SKM-1 treated with dmso at 0.1 percent for 144 hours (cell line): ENCODE measurements at regions not wholly inside any gene's neighbourhood (a gene's known extent, or its start where the extent isn't known, plus 50 kb on each side); places are given as distances from the start of the nearest gene placed in this dataset.
"Not testable (repeated sequence)": the region's sequence is repeated elsewhere in the genome, so short reads cannot be mapped to it uniquely, and the experiment has no call there.

Experiments used
- DNase-seq: peaks from one replicate; lab custom pipeline; 2025; ENCODE audit not compliant: unreplicated experiment; lab: John Stamatoyannopoulos, UW

GRCh38 chr2:235216901-235217300 is 265.1 kb downstream of the SH3BP4 start:
- DNase-seq: no peak

GRCh38 chr2:235217846-235218245 is 266.0 kb downstream of the SH3BP4 start:
- no peak for DNase-seq

DNA sequence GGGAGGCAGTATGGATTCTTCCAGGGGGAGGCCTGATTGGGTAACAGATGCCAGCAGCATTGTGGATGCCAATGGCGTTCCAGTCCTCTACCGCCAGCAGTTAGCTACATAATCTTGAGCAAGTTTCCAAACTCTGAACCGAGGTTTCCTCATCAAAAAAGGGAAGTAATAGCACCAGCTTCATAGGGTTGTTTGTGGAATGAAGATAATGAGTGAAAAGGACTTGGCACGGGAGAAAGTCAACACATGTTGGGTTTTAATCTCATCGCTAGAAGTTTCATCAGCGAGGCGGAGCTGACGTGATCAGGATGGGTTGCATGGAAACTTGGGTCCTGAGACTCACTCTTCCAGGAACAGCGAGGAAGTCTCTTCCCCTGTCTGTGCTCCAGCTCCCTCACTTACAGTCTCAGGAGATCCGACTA is 266.7 kb downstream of the SH3BP4 start:
- peak; percentile 43 for DNase-seq

DNA sequence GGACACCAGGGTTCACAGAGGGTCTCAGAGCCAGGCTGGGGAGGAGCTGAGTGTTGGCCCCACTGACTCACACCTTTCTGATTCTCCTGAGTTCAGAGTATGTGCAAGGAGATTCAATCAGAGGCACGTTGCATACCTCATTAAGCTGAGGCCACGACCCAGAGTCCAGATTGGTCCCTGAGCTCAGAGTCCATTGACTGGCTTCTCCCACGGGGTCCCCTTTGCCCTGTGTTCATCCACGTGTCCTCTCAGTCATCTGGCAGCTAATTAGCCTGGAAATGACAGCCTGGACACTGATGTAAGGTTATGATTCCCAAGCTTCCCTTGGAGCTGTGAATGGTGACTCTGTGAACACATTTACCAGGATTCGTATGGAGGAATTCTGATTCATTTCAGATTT is 267.2 kb downstream of the SH3BP4 start:
- no peak for DNase-seq

- DNase-seq: no peak
These were observed 268.5 kb downstream of the SH3BP4 start for GRCh38 chr2:235220331-235220730.

DNA sequence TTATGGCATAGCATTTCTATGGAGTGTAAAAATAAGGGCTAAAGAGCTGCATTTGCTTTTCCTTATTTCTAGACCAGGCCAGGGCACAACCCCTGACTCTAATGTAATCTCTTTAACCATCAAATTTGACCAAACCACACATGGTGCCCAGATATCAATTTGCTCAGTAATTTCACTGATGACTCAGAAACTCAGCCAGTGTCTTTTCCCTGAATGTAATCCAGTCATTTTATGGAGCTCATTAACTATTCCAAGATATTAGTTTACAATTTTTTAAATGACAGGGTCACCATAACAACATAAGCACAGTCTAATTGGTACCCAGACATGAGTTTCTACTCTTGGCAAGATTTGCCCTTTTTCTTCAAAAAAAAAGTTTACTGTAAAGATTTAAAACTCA is 270.8 kb upstream of the AGAP1 start:
- DNase-seq: no peak

- no peak for DNase-seq
These were observed 269.4 kb upstream of the AGAP1 start for GRCh38 chr2:235224410-235224809.

- DNase-seq: no peak
These were observed 268.6 kb upstream of the AGAP1 start for GRCh38 chr2:235225261-235225660.

GRCh38 chr2:235227590-235227989 is 266.3 kb upstream of the AGAP1 start:
- no peak for DNase-seq

DNA sequence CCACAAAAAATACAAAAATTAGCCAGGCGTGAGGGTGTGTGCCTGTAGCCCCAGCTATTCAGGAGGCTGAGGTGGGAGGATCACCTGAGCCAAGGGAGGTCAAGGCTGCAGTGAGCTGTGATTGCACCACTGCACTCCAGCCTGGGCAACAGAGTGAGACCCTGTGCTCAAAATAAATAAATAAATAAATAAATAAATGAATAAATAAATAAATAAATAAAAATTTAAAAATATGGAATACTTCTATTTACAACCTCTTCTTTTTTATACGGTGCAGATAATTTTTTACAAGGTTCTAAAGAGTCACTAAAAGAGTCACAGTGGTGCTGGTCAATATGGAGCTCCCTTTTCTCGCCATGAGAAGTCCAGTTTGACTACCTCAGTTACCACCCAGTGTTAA is 265.4 kb upstream of the AGAP1 start:
- not testable (repeated sequence) for DNase-seq

DNA sequence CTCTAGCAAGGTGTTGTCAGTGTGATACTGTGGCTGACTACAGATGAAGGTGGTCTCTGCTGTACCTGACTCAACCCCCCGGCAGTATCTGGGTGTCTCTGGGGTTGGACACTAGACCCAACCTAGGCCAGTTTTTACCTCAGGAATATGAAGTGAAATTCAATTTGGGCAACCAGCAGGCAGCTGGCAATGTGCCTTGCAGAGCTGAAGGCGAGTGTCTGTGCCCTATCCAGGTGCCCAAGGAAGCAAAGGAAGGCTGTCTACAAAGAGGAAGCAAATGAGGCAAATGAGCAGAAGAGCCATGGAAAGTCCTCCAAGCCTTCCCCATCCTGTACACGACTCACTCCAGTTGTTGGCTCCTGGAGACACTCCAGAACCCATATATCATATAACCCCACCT is 264.6 kb upstream of the AGAP1 start:
- no peak for DNase-seq

- DNase-seq: no peak
These were observed 262.8 kb upstream of the AGAP1 start for GRCh38 chr2:235230821-235231601.

DNA sequence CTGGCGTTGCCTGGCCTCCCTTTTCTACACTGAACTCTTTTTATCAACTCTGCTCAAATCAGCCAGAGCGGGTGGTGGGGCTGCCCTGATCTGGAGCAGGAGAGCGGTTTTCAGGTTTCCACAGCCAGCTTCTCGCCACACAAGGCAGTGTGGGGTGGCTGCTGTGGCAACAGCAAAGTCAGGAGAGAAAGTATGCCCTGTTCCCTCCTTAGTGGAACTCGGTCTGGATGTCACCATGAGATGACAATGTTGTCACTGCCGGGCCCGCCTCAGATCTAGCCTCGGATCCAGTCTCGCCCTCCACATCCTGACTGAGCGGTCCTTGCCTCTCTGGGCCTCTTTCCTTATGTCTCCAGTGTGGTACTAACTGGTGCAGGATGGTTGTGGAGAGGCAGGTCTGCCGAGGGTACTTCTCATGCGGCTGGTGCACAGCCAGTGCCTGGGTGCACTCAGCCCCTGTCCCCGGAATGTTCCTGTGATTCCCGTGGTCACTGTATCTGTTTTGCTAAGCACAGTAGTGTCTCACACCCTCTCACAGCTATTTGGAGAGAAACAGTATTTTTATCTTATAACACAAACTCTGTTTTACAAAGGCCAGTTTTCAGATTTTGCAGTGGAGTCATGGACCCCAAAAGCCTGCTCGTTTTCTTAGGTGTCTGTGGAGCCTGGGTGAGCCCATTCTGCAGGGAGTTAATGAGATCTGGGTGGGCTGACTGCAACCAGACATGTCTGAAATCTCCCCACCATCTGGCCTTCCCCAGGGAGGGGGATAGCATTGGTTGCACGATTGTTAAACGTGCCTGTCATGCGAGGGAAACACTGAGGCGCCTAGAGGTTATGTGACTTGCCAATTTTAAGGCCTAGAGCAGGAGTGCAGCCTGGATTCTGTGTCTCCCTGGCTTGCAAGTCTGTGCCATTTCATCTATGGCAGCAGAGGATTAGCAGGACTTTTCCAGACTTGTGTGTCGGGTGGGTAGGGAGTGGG is 261.1 kb upstream of the AGAP1 start:
- no peak for DNase-seq

- no peak for DNase-seq
These were observed 259.1 kb upstream of the AGAP1 start for GRCh38 chr2:235234736-235235135.

- DNase-seq: no peak
These were observed 257.7 kb upstream of the AGAP1 start for GRCh38 chr2:235235977-235236767.

DNA sequence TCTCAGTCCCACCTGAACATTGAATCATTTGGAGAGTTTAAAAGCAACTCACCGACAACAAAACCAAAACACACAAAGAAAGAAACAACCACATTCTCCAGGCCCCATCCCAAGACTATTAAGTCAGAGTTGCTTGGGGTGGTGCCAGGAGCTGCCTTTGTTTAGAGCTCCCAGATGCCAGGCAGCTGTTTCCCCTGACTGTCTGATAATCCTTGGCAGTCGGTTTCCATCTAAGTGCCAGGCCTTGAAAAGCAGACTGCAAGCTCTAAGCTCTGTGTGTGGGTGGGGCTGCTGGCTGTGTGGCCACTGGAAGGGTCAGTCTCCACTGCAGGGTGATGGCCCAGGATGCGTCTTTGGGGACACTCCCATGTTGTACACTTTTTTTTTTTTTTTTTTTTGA is 255.3 kb upstream of the AGAP1 start:
- no peak for DNase-seq

GRCh38 chr2:235240574-235240973 is 253.3 kb upstream of the AGAP1 start:
- no peak for DNase-seq

DNA sequence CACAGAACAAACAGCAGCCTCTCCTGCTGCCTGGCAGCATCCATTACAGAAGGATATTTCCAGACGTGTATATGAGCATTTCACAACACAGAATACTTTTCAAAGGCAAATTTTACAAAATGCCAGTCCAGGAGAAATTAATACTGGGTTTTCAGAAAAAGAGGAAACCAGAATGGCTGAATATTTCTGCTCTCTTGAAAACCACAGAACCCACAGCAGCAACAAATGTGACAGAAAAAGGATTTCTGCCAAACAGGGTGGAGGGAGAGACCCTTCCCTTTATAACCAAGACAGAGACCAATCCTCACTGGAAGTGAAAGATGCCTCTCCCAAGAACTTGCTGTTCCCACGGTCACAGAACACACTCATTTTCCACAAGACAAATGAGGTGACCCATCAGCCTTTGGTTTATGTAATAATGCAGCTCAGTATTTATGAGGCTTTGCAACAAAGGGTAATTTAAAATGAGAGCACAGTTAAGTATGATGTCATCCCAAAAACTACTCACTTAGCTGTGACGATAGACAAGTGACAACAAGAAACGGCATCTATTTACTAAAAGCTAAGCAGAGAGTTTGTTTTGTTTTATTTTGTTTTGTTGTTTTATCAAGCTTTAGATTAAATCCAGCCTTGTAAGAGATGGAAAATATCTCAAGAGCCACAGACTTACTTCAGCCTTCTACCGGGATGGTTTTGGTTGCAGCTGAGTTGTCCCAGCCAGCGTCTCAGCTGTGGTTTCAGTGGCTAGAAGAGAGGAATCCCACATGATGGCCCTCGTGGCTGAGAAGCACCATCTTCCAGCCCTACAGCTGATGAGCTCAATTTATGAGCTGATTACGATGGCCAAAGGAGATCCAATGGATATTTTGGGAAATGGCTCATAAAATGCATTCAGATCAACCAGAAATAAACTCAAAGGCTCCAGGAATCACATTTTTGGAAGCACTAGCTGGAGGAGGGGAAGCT is 249.3 kb upstream of the AGAP1 start:
- no peak for DNase-seq

DNA sequence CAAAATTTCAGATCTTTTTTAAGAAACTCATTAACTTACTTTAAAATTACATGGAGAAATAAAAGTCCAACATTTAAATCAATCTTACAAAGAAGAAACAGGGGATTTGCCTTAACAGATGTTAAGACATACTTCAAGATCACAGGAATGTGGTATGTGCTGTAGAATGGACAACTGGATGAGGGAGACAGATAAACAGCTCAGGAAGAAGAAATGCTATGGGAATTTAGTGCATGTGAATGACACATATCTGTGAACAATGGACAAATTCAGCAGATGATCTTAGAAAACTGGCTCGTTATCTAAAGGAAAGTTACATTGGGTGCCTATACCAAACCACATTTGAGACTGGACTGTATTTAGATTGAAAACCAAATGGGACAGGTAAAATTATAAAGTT is 246.8 kb upstream of the AGAP1 start:
- no peak for DNase-seq

GRCh38 chr2:235255693-235256092 is 238.2 kb upstream of the AGAP1 start:
- DNase-seq: no peak
